Colon (tissue), 2 donors: ENCODE measurements at regions not wholly inside any gene's neighbourhood (a gene's known extent, or its start where the extent isn't known, plus 50 kb on each side); places are given as distances from the start of the nearest gene placed in this dataset.
"Not testable (repeated sequence)": the region's sequence is repeated elsewhere in the genome, so short reads cannot be mapped to it uniquely, and the experiment has no call there.

Experiments
- FAIRE-seq: peaks from 2 replicates; lab custom pipeline; 2012; peaks lifted over from hg19 to GRCh38; lab: Jason Lieb, UNC
- donor health status: control.
- donor health status: control.

DNA sequence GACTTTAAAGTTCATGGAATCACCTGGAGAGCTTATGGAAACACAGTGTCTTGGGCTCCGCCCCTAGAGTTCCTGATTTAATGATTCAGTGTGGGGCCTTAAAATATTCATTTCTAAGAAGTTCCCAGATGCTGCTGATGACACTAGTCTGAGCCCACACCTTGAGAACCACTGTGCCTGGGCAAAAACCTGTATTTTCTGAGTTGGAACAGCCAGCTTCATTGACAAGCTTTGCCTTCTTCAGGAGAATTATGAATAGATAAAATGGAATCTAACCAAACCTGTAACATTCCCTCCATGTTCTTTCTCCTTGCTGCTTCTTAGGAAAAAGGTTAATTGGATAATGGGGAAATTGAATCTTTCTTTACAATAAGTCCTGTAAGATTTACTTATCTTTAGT is 490.7 kb downstream of the DIPK2A start:
- no peak for FAIRE-seq

DNA sequence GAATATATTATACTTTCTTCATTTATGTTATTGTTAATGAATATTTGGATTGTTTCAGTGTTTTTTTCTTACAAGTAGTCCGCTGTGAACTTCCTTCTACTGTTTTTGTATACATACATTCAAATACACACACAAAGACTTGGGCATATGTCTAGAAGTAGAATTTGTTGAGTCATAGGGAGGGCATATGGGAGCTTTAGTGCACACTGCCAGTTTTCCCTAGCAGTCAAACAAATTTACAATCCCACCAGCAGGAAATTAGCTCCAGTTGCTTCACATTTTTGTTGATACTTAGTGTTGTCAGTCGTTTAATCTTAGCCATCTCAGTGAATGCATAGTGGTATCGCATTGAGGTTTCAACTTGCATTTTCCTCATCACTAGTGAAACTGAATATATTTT is 492.3 kb downstream of the DIPK2A start:
- no peak for FAIRE-seq

- no peak for FAIRE-seq
These were observed 494.5 kb downstream of the DIPK2A start for GRCh38 chr3:144466114-144466513.

- no peak for FAIRE-seq
These were observed 494.9 kb downstream of the DIPK2A start for GRCh38 chr3:144466540-144466939.

DNA sequence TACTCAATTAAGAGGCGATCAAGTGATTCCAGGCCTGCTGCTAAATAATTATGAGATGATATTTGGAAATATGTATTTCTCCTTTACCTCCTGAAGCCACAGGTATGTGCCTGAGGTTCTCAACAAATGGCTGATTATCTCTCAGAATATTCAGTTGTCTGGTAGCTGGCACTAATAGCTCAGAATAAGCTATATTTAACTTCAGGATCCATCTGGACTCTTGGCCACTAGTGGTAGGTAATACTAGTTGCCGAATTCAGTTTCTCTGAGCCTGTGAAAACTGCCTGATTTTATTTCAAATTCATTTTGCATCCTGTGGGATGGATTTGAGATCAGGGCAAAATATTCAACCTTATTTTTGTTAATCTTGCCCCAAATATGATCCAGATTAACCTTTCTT is 499.0 kb downstream of the DIPK2A start:
- FAIRE-seq, result no peak

DNA sequence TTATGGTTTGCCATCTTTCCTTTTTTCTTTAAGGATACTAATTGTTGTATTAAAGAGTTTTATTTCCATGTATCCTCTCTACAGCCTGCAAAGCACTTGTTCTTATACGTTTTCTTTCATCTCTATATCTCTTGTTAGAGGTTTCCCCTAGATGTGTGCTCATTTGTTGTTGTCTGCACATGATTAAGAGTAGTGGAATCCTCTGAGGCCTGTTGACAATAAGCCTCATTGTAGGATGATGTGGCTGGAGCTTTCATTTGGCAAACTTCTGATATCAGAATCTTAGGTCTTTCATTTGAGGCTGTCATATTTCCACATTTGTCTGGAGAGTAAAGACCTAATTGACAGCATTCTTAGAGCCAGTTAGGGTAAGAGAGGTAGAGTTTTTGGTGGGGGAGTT is 506.0 kb downstream of the DIPK2A start:
- FAIRE-seq, result no peak

- FAIRE-seq, result no peak
These were observed 508.8 kb downstream of the DIPK2A start for GRCh38 chr3:144480416-144480919.

- FAIRE-seq, result no peak
These were observed 511.3 kb downstream of the DIPK2A start for GRCh38 chr3:144482876-144483275.

DNA sequence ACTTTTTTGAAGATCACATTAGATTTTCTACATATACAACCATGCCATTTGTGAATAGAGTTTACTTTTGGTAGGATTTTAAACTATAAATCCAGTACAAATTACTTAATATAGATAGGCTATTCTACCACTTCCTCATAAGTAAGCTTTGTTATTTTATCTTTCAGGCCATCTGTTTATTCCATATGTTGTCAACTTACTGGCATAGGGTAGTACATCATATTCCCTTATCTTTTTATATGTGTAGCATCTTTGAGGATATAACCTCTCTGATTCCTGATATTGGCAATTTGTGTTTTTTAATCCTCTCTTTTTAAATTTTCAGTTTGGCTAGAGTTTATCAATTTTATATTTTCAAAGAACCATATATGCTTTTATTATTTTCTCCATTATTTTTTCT is 515.4 kb downstream of the DIPK2A start:
- FAIRE-seq, result no peak

DNA sequence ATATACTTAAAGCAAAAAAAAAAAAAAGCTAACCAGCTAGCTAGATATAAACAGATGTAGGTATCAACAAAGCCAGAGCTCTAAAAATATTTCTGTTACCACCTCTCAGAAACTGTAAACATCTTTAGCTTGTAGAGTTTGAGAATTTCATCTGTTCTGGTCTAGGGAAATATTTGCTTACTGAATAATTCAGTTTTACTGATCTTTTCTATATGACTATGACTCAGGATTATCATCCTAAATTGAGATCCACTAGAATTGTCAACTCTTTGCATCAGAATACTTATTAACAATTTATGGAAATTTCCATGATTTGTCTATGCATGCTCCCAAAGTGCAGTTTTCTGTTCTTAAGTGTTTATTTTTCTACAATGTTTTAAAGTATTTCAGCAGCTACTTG is 517.3 kb downstream of the DIPK2A start:
- FAIRE-seq, result no peak

GRCh38 chr3:144491333-144491732 is 519.7 kb downstream of the DIPK2A start:
- FAIRE-seq, result no peak

- FAIRE-seq, result not testable (repeated sequence)
These were observed 523.0 kb downstream of the DIPK2A start for GRCh38 chr3:144494651-144495050.

- no peak for FAIRE-seq
These were observed 524.7 kb downstream of the DIPK2A start for GRCh38 chr3:144496141-144496835.

- no peak for FAIRE-seq
These were observed 525.8 kb downstream of the DIPK2A start for GRCh38 chr3:144497452-144497851.

DNA sequence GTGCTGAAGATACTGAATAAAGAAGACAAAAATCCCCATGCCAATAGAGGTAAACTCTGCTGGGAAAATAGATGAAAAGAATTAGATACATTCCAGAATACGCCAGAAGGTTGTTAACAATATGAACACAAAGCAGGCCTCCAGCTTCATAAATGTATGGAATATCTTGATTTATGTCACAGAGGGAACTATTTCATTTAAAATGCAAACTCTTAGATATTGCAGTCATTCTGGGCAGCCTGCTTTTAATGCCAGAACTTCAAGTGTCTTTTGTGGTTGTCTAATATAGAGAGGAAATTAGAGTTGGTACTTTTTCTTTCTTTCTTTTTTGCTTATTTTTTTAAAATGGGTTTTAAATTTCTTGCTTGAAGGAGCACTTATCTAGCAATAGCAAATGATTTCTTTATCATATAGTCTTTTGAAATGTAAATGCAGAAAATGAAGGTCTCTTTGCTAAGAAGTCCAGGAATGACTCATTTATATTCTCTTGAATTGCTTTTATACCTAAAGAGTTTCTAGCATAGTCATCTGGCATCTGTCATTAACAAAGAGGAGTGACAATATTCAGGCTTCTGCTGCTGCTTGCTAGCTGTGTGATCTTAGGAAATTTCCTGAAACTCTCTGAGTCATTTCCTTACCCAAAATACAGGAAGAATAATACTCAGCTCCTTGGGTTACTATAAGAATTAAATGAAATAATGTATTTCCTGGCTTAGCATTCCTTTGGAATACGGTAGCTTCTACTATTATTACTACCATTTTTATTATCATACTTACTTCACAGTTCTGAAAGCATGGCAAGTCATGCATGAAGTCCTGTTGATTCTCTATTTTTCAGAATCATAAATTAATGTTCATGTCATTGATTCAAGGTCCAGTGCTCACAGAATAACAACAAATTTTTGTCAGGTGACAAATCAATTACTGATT is 527.6 kb downstream of the DIPK2A start:
- FAIRE-seq, result no peak

DNA sequence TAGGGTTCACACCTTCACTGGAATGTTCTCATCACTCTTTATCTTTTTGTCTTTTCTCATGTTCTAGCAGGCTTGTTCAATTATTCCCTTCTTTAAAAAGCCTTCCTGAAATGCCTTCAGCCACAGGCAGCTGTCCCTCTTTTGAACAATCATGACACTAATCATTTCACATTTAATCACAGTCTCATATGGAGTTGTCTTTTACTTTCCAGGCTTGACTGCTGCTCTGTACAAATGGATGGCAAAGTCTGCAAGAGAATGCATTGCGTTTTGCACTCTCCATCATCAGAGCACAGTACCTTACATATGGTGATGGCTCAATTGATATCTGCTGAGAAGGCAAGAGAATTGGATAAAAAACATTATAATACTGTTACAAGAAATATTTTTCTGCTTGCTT is 529.8 kb downstream of the DIPK2A start:
- FAIRE-seq, result no peak

- FAIRE-seq, result no peak
These were observed 530.8 kb downstream of the DIPK2A start for GRCh38 chr3:144502402-144502801.

GRCh38 chr3:144506375-144506774 is 534.8 kb downstream of the DIPK2A start:
- FAIRE-seq, result not testable (repeated sequence)

DNA sequence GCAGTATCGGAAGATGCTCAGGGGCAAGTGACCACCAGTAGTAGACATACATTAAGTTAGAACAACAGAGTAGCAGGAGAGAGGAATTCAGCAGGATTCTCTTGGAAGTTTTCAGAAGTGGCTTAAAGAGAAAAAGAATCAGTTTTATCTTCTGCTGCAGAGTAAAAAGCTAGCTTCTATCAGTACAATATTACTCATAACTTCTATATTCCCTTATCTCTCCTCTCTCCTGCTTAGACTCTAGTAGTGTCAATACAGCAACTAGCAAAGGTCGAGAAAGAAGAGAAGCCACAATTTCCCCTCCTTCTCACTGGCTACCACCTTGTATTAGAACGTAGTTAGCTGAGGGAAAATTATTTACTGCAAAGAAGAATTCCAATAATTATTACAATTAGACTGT is 539.7 kb downstream of the DIPK2A start:
- FAIRE-seq, result no peak

GRCh38 chr3:144516026-144516425 is 544.4 kb downstream of the DIPK2A start:
- no peak for FAIRE-seq

DNA sequence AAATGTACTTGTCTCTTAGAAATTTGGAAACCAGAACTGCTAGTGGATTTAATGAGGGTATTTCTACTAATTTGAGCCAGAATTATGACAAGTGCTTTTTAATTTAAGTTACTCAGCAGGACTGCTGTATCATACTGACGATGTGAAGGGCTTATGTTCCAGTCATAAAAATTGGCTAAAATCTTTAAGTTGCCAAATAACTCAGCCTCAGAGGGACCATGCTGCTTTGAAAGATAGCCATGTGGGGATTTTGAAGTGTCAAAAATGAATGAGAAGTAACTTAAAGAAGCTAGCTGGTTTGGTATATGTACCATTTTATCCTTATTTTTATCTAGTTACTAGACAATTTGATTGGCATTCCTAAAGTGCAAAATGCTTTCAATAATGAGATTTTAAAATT is 545.0 kb downstream of the DIPK2A start:
- FAIRE-seq, result no peak

DNA sequence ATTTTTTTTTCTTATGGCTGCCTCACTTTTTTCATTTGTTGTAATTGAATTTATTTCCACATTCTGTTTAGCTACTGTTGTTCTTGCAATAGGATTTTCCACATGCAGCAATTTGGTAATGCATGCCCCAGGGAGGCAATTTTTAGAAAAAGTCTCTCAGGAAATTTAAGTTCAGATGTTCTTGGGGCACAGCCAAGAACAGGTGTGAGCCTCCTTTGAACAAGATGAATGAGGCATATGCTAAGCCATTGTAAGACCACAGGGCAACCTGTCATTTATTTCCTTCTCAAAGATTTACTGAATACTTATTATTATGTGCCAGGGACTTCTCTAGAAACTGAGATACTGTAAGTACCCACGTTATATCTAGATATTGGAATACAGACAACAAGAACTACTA is 549.5 kb downstream of the DIPK2A start:
- FAIRE-seq, result no peak

DNA sequence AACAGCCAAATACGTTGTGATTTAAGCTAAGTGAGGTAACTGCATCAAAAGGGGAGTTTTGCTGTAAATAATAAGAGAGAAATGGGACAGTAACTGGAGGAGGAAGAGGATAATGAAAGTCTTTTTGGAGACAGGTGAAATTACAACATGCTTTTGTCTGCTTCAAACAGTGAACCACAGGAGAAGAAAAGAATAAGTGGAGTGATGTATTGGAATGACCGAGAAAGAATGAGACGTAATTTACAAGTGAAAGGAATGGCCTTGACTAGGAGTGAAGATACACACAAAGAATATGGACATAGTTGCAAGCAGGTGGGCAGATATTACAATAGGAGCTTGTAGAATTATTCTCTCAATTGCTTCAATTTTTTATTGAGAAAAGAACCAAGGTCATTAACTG is 550.8 kb downstream of the DIPK2A start:
- FAIRE-seq, result no peak
